Duodenal mucosa (tissue), 2 donors: ENCODE measurements at regions not wholly inside any gene's neighbourhood (a gene's known extent, or its start where the extent isn't known, plus 50 kb on each side); places are given as distances from the start of the nearest gene placed in this dataset.

Source experiments
- H3K27ac ChIP-seq: one replicate; pipeline ENCODE4 v1.7.0; 2013; ENCODE audit warnings: low read depth, low read length
- H3K27me3 ChIP-seq, 2 donors: one replicate each; pipeline ENCODE4 v1.7.0; 2013; ENCODE audit warnings: low read length in 2 of 2, control low read depth in 1 of 2; ENCODE audit not compliant: insufficient read depth in 2 of 2, control insufficient read depth in 1 of 2
- H3K36me3 ChIP-seq, 2 donors: one replicate each; pipeline ENCODE4 v1.7.0; 2013; ENCODE audit warnings: low read length in 2 of 2, control low read depth in 1 of 2; ENCODE audit not compliant: insufficient read depth in 2 of 2, control insufficient read depth in 1 of 2
- H3K4me1 ChIP-seq, 2 donors: one replicate each; pipeline ENCODE4 v1.7.0; 2013; ENCODE audit warnings: low read length in 2 of 2, control low read depth in 1 of 2; ENCODE audit not compliant: insufficient read depth in 2 of 2, control insufficient read depth in 1 of 2
- H3K4me3 ChIP-seq, 2 donors: one replicate each; pipeline ENCODE4 v1.7.0; 2013; ENCODE audit warnings: low read length in 2 of 2, low read depth in 1 of 2
- H3K9ac ChIP-seq, 2 donors: one replicate each; pipeline ENCODE4 v1.7.0; 2013; ENCODE audit warnings: low read length in 2 of 2, low read depth in 1 of 2
- H3K9me3 ChIP-seq, 2 donors: one replicate each; pipeline ENCODE4 v1.7.0; 2013; ENCODE audit warnings: low read length in 2 of 2, control low read depth in 1 of 2; ENCODE audit not compliant: control insufficient read depth in 1 of 2

DNA sequence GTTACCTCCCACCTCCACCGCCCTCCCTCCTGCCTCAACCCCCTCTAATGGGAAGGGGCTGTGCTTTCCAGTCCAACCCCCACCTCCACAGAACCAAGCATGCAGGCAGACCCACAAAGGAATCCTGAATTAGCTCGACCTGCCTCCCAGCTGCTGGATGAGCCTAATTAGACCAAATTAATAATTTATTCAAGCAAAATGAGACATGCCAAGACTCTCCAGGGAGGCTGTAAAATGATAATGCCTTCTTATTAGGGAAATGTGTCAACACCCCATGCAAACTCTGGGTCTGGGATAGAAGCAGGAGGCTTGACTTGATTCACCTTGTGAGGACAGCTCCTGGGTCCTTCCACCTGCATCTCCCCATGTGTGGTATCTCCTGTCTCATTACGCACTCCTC lies 59.4 kb upstream of the HMGXB4 start:
- Histone ChIP-seq H3K27me3 (peaks cover 4% of the 10 kb centered on the region in 2 donors), H3K4me3 (no peak overlapping the region), H3K4me1 (no peaks in the 10 kb centered on the region), H3K36me3 (no peaks in the 10 kb centered on the region), H3K9ac (no peak overlapping the region), H3K27ac (no peak overlapping the region), H3K9me3 (no peaks in the 10 kb centered on the region)

DNA sequence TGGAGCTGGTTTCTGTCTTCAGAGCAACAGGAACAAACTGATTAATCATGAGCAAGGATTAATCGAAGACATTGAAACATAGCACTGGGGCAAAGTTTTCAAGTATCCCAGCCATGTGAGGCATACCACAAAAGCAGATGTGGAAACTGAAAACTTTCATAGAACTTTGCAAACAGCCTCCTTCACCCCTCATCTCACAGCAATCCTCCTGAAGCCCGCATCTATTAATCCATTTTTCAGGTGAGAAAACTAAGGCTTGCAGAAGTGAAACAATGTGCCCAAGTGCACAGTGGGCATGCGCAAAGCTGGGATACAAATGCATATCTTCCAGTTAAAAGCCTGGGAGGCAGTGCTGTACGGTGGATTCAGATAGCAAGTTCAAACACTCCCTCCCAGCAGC lies 58.6 kb upstream of the HMGXB4 start:
- Histone ChIP-seq H3K36me3 (no peaks in the 10 kb centered on the region), H3K4me3 (no peak overlapping the region), H3K9me3 (no peaks in the 10 kb centered on the region), H3K27me3 (peaks cover 4% of the 10 kb centered on the region in 2 donors), H3K27ac (no peak overlapping the region), H3K9ac (no peak overlapping the region), H3K4me1 (no peaks in the 10 kb centered on the region)

DNA sequence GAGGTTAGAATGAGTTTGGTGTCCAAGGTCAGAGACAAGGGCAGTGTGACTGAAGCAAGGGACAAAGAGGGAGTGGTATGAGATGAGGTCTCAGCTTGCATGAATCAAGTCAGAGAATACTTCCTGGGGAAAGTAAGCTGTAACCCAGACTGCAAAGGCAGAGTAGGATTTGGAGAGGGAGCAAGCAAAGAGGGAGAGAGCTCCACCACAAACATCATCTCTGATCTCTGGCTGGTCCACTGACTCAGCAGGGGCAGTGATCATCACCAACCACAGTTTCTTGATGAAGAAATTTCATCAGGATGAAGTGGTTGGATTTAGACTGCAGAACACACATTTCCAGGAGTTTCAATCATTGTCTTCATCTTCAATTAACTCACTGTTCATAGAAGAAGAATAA lies 54.9 kb upstream of the HMGXB4 start:
- no peak overlapping the region for H3K9ac ChIP-seq
- H3K27me3 ChIP-seq = peaks cover 11% of the 10 kb centered on the region in 2 donors

DNA sequence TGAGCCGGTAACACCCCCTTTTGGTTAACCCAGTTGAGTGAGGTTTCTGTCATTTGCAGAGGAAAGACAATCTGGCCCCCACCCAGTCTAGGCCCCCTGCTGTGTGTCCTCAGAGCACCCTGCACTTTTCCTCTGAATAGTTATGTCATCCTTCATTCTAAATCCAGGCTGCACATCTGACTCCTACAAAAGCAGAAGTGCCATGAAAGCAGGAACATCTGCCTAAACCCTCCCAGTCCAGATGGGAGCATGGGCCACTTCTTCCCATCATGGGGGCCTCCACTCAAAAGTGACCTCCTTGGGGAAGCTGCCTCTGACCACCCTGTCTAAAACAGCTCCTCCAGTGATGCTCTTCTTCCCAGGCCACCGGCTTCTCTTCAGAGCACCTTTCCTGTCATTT lies 53.7 kb upstream of the HMGXB4 start:
- Histone ChIP-seq H3K36me3 (no peaks in the 10 kb centered on the region), H3K27ac (no peak overlapping the region), H3K27me3 (peaks cover 8 to 10% of the 10 kb centered on the region in 2 donors), H3K9me3 (no peaks in the 10 kb centered on the region), H3K4me1 (no peaks in the 10 kb centered on the region), H3K4me3 (no peak overlapping the region), H3K9ac (no peak overlapping the region)

More for the DNA sequence above, 54.9 kb upstream of the HMGXB4 start:
- no peak overlapping the region for H3K27ac ChIP-seq
- H3K9me3 ChIP-seq = no peaks in the 10 kb centered on the region
- no peaks in the 10 kb centered on the region for H3K36me3 ChIP-seq
- no peaks in the 10 kb centered on the region for H3K4me1 ChIP-seq
- H3K4me3 ChIP-seq = no peak overlapping the region

DNA sequence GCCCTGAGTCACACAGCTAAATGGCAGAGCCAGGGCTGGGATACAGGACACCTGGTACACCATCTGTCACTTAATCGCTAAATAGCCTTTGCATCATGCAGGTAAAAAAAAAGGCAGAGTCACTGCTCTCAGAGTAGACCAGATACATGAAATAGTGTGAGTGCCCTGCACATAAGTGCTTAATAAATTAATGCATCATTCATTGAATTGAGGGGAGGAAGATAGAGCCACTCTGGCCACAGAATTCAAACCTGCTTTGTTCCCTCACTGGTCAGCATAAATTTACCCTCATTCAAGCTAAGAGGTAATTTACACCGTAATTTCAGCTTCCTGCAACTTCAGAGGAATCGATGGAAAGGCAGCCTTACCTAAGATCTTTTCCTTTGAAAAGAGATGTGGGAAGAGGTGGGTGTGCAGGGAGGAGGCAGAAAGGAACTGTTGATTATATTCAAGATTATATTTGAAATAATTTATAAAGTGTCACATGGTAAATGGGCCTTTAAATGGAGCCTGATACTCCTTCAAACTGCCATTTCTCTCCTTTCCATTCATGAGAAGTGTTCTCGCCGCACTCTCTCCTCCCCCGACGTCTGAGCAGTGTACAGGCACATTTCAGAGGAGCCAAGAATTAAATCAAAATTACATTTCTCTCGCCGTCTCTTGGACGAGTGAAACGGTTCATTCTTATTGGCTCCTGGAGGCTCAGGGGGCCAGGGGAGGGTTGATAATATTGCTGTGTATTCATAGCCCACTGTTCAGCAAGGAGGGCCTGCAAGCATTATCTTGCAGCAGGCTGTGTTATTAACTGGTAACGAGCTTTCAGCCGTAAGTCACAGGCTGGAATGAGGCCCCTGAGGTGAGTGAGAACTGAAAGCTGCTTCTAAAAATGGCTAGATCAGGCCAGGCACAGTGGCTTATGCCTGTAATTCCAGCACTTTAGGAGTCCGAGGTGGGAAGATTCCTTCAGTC lies 52.2 kb upstream of the HMGXB4 start:
- Histone ChIP-seq H3K9ac (no peak overlapping the region), H3K36me3 (no peaks in the 10 kb centered on the region), H3K4me1 (no peaks in the 10 kb centered on the region), H3K4me3 (no peak overlapping the region), H3K27me3 (peaks cover 7 to 8% of the 10 kb centered on the region in 2 donors), H3K9me3 (no peaks in the 10 kb centered on the region), H3K27ac (no peak overlapping the region)

DNA sequence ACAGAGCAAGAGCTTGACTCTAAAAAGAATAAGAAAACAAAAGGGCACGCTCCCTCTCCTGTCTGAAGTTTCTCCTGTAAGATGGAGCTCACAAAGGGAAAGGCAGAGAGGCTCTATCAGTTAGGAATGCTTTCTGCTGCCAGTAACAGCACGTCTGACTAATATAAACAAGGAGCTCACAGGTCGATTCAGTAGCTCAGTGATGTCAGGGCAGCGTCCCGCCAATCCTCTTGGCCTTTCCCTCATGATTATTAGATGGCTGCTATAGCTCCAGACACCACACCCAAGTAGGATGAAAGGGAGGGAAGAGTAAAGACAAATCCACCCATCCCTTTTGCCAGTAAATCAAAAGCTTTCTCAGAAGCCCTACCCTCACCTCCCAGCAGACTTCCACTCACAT lies 51.3 kb upstream of the HMGXB4 start:
- no peak overlapping the region for H3K27ac ChIP-seq
- H3K4me1 ChIP-seq = no peaks in the 10 kb centered on the region
- no peak overlapping the region for H3K4me3 ChIP-seq
- H3K27me3 ChIP-seq = peaks cover 7 to 8% of the 10 kb centered on the region in 2 donors
- no peaks in the 10 kb centered on the region for H3K9me3 ChIP-seq
- no peak overlapping the region for H3K9ac ChIP-seq
- no peaks in the 10 kb centered on the region for H3K36me3 ChIP-seq

DNA sequence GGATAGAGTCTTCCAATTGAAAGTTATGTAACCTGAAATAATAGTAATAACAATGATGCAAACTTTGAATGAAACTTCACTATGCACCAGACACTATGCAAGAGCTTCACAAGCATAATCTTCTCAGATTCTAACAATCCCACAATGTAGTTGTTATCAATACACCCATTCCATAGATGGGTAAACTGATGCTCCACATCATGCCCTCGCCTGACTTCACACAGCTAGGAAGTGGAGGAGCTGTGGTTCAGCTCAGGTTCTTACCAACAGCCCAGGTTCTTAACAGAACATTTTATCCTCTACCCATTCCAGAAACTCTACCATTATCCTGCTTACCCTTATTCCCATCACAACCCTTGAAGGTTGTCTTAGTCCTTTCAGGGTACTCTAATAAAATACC lies 50.4 kb upstream of the HMGXB4 start:
- no peak overlapping the region for H3K4me3 ChIP-seq
- no peaks in the 10 kb centered on the region for H3K4me1 ChIP-seq
- H3K27me3 ChIP-seq = peaks cover 7 to 8% of the 10 kb centered on the region in 2 donors
- no peak overlapping the region for H3K27ac ChIP-seq
- H3K9ac ChIP-seq = no peak overlapping the region
- H3K36me3 ChIP-seq = no peaks in the 10 kb centered on the region
- H3K9me3 ChIP-seq = no peaks in the 10 kb centered on the region
